Fibroblast of lung (primary cell): ENCODE measurements at regions not wholly inside any gene's neighbourhood (a gene's known extent, or its start where the extent isn't known, plus 50 kb on each side); places are given as distances from the start of the nearest gene placed in this dataset.

Source experiments
- DNase-seq, 2 donors: peaks; one replicate each; pipeline versions ENCODE4 v3.0.0 to v3.0.0-alpha.2; 2010; ENCODE audit warnings: low read depth in 2 of 2
- H2AFZ ChIP-seq: 2 replicates; pipeline ENCODE4 v1.5.1; 2012; ENCODE audit warnings: low read length, control low read depth, inconsistent platforms
- H3K27ac ChIP-seq: 2 replicates; pipeline ENCODE4 v1.5.1; 2011; ENCODE audit warnings: low read length, control low read depth; ENCODE audit not compliant: insufficient read depth
- H3K27me3 ChIP-seq: 2 replicates; pipeline ENCODE4 v1.5.1; 2011; ENCODE audit warnings: mild to moderate bottlenecking, low read length; ENCODE audit not compliant: control insufficient read depth, insufficient read depth
- H3K36me3 ChIP-seq: 2 replicates; pipeline ENCODE4 v1.5.1; 2011; ENCODE audit warnings: low read length; ENCODE audit not compliant: control insufficient read depth, insufficient read depth
- H3K4me1 ChIP-seq: 2 replicates; pipeline ENCODE4 v1.5.1; 2011; ENCODE audit warnings: low read length; ENCODE audit not compliant: control insufficient read depth, insufficient read depth; ENCODE audit errors: extremely low read depth
- H3K4me2 ChIP-seq: 2 replicates; pipeline ENCODE4 v1.5.1; 2011; ENCODE audit warnings: low read length, control low read depth; ENCODE audit not compliant: insufficient read depth; ENCODE audit errors: extremely low read depth
- H3K4me3 ChIP-seq, 4 experiments: fragments of 200-600 bp in 1 of 4; sonication (generic) in 1 of 4; replicated peaks in 1 of 4; 2 replicates each; pipeline ENCODE4 v1.5.1; 2011 to 2016; ENCODE audit warnings: low read length in 4 of 4, low read depth in 3 of 4, mild to moderate bottlenecking in 3 of 4, control low read depth in 2 of 4, inconsistent platforms in 1 of 4, mixed read lengths in 1 of 4; ENCODE audit not compliant: insufficient read depth in 1 of 4; ENCODE audit errors: control extremely low read depth in 1 of 4
- H3K79me2 ChIP-seq: 2 replicates; pipeline ENCODE4 v1.5.1; 2012; ENCODE audit warnings: mild to moderate bottlenecking, low read length, inconsistent platforms; ENCODE audit not compliant: control insufficient read depth, insufficient read depth
- H3K9ac ChIP-seq: 2 replicates; pipeline ENCODE4 v1.5.1; 2011; ENCODE audit warnings: mild to moderate bottlenecking, low read length, control low read depth; ENCODE audit not compliant: insufficient read depth
- H3K9me3 ChIP-seq: 2 replicates; pipeline ENCODE4 v1.5.1; 2012; ENCODE audit warnings: low read depth, low read length; ENCODE audit not compliant: control insufficient read depth, insufficient read depth
- H4K20me1 ChIP-seq: 2 replicates; pipeline ENCODE4 v1.5.1; 2011; ENCODE audit warnings: low read length; ENCODE audit not compliant: control insufficient read depth, insufficient read depth; ENCODE audit errors: extremely low read depth
- EZH2 ChIP-seq: IDR thresholded peaks from 2 replicates; pipeline ENCODE4 v1.5.1; 2012; ENCODE audit warnings: low read length, control low read depth, mild to moderate bottlenecking; ENCODE audit errors: missing control alignments
- TF ChIP-seq, protein P1 (sequence below), 2 donors: IDR thresholded peaks in 1 of 2; conservative IDR thresholded peaks in 1 of 2; 1 replicate in 1 of 2; 2 replicates in 1 of 2; pipeline ENCODE4 v1.5.1; 2011 to 2012; ENCODE audit warnings: low read length in 2 of 2, control low read depth in 1 of 2, inconsistent platforms in 1 of 2, low read depth in 1 of 2, mild to moderate bottlenecking in 1 of 2

DNA sequence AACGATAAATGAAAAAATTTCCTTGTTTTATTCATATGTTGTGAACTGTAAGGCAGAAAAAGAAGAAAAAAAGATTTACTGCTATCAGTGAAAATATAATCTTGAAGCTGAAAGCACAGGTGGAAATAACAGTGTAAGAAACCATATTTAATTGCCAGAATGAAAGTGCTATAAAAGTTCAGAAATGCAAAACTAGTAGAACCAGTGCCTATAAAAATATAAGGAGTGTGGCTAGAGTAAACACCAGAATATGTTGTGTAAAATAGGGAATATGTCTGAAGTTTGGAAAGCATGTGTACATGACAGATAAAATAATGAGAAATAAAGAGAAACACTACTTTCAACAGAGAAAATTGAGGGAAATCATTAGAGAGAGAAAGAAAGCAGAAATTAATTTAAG is 350.5 kb upstream of the NPSR1 start:
- H3K79me2 ChIP-seq, result no peaks in the 10 kb centered on the region
- no peaks in the 10 kb centered on the region for H3K9me3 ChIP-seq
- H3K4me3 ChIP-seq, result no peak overlapping the region
- no peaks in the 10 kb centered on the region for H3K27me3 ChIP-seq
- H3K4me1 ChIP-seq, result no peaks in the 10 kb centered on the region
- H3K27ac ChIP-seq, result no peak overlapping the region
- no peak overlapping the region for H2AFZ ChIP-seq
- H3K4me2 ChIP-seq, result no peak overlapping the region
- H3K36me3 ChIP-seq, result no peaks in the 10 kb centered on the region
- no peak for DNase-seq
- H4K20me1 ChIP-seq, result no peaks in the 10 kb centered on the region
- H3K9ac ChIP-seq, result no peak overlapping the region
- TF ChIP-seq, protein P1, sequence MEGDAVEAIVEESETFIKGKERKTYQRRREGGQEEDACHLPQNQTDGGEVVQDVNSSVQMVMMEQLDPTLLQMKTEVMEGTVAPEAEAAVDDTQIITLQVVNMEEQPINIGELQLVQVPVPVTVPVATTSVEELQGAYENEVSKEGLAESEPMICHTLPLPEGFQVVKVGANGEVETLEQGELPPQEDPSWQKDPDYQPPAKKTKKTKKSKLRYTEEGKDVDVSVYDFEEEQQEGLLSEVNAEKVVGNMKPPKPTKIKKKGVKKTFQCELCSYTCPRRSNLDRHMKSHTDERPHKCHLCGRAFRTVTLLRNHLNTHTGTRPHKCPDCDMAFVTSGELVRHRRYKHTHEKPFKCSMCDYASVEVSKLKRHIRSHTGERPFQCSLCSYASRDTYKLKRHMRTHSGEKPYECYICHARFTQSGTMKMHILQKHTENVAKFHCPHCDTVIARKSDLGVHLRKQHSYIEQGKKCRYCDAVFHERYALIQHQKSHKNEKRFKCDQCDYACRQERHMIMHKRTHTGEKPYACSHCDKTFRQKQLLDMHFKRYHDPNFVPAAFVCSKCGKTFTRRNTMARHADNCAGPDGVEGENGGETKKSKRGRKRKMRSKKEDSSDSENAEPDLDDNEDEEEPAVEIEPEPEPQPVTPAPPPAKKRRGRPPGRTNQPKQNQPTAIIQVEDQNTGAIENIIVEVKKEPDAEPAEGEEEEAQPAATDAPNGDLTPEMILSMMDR (conservative IDR thresholded peaks at IDR 0.05 in 1 of 2, IDR thresholded peaks at IDR 0.05 in 1 of 2; ENCODE audit: low read depth in 1 of 2, low read length in 2 of 2), result no peak
- TF ChIP-seq EZH2, result no peak

DNA sequence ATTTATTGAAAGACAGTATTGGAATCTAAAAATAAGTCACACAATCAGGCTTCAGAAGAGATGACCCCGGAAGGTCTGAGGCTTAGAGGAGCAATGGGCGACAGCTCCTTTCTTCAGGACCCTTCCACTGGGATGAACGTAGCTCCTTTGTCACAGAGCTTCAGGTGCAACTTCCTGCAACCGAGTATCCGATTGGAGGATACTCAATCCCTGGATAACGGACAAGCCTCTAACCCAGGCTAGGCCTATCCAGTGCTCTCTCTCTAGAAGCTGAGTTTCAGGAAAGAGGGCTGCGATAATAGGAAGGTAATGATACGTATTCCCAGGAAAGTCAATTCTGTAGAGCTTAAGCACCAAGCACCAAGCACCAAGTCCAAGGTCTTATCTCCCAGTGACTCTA is 349.4 kb upstream of the NPSR1 start:
- TF ChIP-seq, protein P1 (conservative IDR thresholded peaks at IDR 0.05 in 1 of 2, IDR thresholded peaks at IDR 0.05 in 1 of 2; ENCODE audit: low read depth in 1 of 2, low read length in 2 of 2), result no peak
- TF ChIP-seq EZH2, result no peak
- Histone ChIP-seq H3K4me1 (no peaks in the 10 kb centered on the region), H3K27ac (no peak overlapping the region), H4K20me1 (no peaks in the 10 kb centered on the region), H3K9me3 (no peaks in the 10 kb centered on the region), H3K4me2 (no peak overlapping the region), H2AFZ (no peak overlapping the region), H3K4me3 (no peak overlapping the region), H3K79me2 (no peaks in the 10 kb centered on the region), H3K36me3 (no peaks in the 10 kb centered on the region), H3K27me3 (no peaks in the 10 kb centered on the region), H3K9ac (no peak overlapping the region)
- DNase-seq, result no peak

- Histone ChIP-seq H3K36me3 (no peaks in the 10 kb centered on the region), H3K79me2 (no peaks in the 10 kb centered on the region), H3K9me3 (no peaks in the 10 kb centered on the region), H4K20me1 (no peaks in the 10 kb centered on the region), H3K27ac (no peak overlapping the region), H3K9ac (no peak overlapping the region), H3K4me1 (no peaks in the 10 kb centered on the region), H2AFZ (no peak overlapping the region), H3K27me3 (no peaks in the 10 kb centered on the region), H3K4me3 (no peak overlapping the region), H3K4me2 (no peak overlapping the region)
- TF ChIP-seq, protein P1 (conservative IDR thresholded peaks at IDR 0.05 in 1 of 2, IDR thresholded peaks at IDR 0.05 in 1 of 2; ENCODE audit: low read depth in 1 of 2, low read length in 2 of 2), result no peak
- TF ChIP-seq EZH2, result no peak
- DNase-seq, result no peak
These were observed 348.9 kb upstream of the NPSR1 start for GRCh38 chr7:34309116-34309515.
